GM21619 (cell line): ENCODE measurements at regions not wholly inside any gene's neighbourhood (a gene's known extent, or its start where the extent isn't known, plus 50 kb on each side); places are given as distances from the start of the nearest gene placed in this dataset.

ENCODE experiments used
- ATAC-seq: cut with Tn5 transposase; IDR thresholded peaks from one replicate; pipeline ENCODE4 v1.9.1; 2021; ENCODE audit not compliant: unreplicated experiment

DNA sequence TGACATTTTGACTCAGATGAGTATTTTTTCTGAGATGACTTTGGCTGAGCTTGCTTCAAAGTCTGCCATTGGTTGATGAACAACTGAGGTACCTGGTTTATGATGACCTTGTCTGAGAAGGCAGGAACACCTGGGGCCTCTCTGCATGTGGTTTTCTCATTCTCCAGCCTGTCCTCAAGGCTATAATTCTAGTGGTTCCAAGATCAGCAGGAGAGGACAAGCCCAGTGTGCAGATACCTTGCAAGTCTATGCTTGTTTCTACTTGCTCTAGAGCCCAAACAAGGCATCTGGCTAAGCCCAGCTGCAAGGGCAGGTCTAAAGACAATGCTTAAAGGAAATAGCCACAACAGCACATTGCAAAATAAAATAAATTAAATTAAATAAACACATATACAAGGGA is 1100.0 kb downstream of the NLGN4Y start:
- no peak for ATAC-seq

DNA sequence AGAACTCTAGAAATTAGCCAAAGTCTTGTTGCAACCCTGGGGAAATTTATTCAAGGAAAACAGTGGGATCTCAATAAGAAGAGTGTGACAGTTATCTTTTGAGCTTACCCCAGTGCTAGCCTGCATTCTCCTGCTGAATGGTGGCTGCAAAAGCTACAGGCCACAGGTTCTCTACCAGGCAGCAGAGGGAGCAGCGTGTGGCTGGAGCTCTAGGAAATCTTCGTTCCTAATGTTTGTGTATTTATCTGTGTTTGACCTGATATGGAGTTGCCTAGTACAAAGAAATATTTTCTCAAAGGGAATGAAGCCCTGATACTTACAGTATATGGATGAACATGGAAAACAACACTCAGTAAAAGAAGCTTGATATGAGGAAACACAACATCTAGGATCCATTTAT is 1100.6 kb downstream of the NLGN4Y start:
- ATAC-seq: no peak

DNA sequence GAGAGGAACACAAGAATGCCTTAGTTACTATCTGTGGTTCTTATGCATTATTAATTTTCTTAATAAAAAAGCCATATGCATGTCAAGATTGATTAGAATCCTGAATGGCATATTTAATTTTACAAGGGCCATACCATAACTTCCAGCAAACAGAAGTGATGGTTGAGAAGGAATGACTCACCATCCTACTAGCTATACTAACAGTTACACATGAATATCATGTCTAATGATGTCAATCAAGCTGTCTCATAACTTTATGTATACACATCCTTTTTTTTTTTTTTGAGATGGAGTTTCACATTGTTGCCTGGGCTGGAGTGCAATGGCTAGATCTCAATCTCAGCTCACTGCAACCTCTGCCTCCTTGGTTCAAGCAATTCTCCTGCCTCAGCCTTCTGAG is 1123.9 kb downstream of the NLGN4Y start:
- no peak for ATAC-seq

DNA sequence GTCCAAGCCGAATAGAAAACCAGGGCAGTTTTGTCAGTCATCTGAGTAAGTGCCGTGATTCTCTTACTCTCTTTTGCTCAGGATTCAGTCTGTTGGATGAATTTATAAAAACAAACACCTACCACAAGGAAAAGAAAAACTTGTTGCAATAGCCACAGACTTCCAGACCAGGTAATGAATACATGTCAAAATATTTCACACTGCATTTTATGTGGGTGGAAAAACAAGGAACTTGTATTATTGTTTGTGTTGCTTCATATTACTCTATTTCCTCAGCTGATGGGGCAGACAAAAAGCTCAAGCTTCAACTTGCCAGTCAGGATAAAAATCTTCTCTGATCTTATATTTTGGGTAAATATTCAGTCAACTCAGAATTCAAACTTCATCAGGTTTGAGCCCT is 1125.7 kb downstream of the NLGN4Y start:
- ATAC-seq: no peak

DNA sequence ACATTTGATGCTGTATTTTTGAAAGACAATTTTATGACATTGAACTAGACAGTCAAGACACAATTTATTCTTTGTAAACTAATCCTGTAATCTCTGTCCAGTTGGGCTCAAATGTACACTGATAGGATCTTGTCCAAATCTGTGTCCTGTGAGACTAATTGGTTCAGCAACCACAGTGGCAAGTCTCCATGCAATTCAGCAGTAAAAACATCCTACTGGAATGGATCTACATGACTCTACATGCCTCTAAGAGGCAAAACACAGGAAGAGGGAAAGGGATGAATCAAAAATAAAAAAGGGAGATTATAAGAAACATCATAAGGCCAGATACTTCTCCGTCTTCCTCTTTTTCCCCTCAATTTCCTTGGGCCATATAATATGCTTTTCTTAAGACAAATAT is 1164.2 kb downstream of the NLGN4Y start:
- no peak for ATAC-seq

DNA sequence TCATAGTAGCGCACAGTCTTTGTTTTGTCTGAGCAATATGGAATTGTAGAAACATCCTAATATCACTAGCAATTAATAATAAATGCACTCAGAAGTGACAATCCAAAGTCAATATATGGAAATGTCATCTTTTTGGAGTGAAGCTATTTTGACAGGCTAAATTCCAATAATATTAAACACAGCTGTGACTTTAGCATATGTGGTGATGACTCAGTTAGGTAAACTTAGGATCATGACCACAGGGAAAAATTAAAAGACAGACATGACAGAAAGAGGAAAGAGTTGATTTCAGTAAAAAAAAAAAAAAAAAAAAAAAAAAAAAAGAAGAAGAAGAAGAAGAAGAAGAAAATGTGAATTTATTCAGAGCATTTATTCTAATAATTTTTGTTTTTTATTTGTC is 1165.7 kb downstream of the NLGN4Y start:
- ATAC-seq: no peak

GRCh38 chrY:15702131-15702530 is 1177.8 kb downstream of the NLGN4Y start:
- no peak for ATAC-seq

- ATAC-seq: no peak
These were observed 1180.6 kb downstream of the NLGN4Y start for GRCh38 chrY:15704906-15705305.

DNA sequence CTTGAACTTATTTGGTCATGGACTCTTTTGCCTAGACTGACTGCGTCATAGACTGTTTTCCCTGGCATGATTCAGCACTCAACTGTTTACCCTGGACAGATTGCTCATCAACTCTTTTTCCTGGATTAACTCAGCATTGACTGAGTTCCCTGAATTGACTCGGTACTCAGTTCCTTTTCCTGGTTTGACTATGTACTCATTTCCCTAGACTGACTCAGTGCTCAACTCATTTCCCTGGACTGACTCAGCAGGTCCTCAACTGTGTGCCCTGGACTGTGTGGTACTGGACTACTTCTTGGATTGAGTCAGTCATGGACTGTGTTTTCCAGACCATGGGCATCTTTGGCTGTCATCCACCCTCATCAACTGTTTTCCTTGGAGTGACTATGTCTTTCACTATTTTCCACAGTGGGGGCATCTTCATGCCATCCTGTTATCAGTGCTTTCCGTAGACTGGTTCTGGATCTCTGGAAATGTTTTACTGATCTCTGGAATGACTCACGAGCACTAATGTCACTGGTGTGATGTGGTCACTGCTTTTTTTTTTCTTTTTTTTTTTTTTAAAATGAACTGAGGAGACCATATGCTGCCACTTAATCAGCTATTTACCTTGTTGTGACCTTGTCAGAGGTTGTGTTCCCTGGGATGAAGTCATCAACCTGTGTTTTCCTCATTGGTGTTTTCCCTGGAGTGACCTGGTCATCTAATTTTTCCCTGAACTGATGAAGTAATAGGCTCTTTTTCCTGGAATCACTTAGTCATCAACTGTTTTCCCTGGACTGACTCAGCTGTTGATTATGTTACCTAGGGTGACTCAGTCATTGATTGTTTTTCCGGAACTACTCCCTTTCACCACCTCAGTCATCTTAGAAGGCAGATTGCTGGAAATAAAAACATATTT is 1225.5 kb downstream of the NLGN4Y start:
- no peak for ATAC-seq

DNA sequence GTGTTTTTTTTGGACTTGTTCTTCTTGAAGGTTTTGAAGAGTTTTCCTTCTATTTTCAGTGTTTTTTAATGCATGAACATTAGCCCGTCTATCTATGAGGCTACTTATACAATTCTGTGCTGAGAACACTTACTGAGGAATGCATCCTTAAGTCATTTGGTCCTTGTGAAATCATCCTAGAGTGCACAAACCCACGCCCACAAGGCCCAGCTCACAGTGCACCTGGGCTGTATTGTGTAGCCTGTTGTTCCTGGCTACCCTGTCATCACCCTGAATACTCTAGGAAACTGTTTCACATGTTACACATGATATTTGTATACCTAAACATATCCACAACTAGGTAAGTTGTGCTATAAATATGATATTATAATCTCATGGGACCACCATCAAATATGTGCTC is 1226.7 kb downstream of the NLGN4Y start:
- no peak for ATAC-seq

GRCh38 chrY:15756266-15756665 is 1231.9 kb downstream of the NLGN4Y start:
- ATAC-seq: no peak

- no peak for ATAC-seq
These were observed 1249.2 kb downstream of the NLGN4Y start for GRCh38 chrY:15773579-15773978.

GRCh38 chrY:15775880-15776279 is 1251.6 kb downstream of the NLGN4Y start:
- no peak for ATAC-seq

GRCh38 chrY:15779891-15780290 is 1255.6 kb downstream of the NLGN4Y start:
- ATAC-seq: no peak

DNA sequence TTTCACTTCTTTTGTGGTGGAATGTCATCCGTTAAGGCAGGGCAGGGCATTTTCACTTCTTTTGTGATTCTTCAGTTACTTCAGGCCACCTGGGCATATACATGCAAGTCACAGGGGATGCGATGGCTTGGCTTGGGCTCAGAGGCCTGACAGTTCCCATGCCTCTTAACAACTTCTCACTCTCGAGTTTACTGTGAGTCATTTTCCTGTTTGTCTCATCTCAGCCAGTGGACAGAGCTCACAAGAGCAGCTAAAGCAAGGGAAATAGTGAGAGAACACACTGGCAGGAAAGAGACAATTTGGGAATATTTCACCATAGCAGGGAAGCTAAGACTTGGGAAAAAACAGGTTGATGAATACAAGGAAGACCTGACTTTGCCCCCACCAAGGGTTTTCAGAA is 1275.7 kb downstream of the NLGN4Y start:
- no peak for ATAC-seq

DNA sequence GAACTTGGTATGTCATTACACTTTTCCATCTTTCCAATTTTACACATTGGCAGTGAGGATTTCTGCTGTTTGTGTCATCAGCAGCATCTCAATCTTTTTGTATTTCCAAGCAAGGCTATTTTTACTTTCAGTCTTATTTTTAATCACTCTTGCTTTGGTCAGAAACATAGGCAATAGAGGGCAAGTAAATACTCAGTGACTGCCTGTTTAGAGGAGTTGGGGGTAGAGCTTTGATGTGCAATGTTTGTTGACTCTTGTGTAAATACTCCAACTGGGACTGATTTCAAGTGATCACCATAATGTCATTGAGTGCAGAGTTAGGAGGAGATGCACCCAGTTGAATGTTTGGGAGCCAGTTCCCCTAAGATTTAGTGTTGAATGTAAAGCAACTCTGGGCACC is 1281.7 kb downstream of the NLGN4Y start:
- ATAC-seq: no peak

GRCh38 chrY:15814241-15814640 is 1289.9 kb downstream of the NLGN4Y start:
- ATAC-seq: no peak
